AML-193 (cell line): ENCODE measurements at regions not wholly inside any gene's neighbourhood (a gene's known extent, or its start where the extent isn't known, plus 50 kb on each side); places are given as distances from the start of the nearest gene placed in this dataset.
"Not testable (repeated sequence)": the region's sequence is repeated elsewhere in the genome, so short reads cannot be mapped to it uniquely, and the experiment has no call there.

ENCODE experiments used
- DNase-seq, 2 experiments: peaks; one replicate each; lab custom pipeline; 2025; lab: John Stamatoyannopoulos, UW

GRCh38 chr4:33453916-33454315 is 2733.7 kb downstream of the PCDH7 start:
- no peak for DNase-seq

DNA sequence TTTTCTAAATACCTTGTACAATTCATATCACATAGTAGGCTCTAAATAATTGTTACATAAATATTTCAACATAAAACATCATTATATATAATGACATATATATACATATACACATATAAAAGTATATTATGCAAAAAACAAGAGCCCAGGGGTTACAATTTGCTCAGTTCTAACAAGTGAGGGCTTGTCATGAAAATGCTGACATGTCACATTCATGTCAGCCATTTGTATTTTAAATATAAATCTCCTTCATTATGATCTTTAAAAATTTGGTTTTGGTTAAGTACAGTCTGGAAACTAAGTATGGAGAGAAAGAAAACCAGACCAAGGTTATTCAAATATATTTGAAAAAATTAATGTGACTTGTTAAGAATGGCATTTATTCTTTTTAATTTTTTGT is 2745.4 kb downstream of the PCDH7 start:
- no peak for DNase-seq

DNA sequence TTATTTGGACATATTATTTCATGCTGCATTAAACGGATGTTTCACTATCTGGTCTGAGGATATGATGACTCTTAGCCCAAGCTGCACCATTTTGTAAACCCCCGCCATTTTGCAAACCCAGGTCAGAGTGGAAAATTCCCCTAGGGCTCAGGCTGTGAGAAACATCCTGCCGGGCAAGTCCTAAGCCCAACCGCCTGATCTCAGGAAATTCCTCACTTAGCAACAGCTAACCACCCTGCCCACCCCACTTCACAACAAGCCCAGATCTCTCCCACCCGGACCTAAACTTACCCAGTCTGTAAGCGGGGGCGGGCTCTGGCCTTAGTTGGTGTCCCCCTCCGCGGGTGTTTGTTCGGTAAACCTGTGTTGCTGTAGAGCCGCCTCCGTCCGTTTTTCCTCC is 2747.1 kb downstream of the PCDH7 start:
- no peak for DNase-seq

GRCh38 chr4:33470805-33471204 is 2750.6 kb downstream of the PCDH7 start:
- no peak for DNase-seq

DNA sequence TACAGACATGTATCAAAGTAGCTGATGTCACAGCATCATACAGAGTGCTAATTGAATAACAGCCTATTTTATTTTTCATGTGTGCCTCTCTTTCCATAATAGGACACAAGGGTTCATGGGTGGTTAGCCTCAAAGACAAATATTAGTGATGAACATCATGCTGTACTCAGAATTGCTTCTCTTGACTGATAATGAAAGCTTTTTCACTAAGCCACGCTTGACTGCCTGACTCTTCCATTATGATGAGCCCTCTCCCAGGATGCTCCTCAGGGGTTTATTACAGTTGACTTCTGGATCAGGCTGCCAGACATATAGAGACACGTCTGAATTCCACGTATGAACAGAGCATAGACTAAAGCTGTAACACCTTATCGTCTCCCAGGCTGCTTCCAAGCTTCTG is 2757.5 kb downstream of the PCDH7 start:
- no peak for DNase-seq

GRCh38 chr4:33482773-33483172 is 2761.5 kb downstream of the ARAP2 start:
- DNase-seq, result no peak

DNA sequence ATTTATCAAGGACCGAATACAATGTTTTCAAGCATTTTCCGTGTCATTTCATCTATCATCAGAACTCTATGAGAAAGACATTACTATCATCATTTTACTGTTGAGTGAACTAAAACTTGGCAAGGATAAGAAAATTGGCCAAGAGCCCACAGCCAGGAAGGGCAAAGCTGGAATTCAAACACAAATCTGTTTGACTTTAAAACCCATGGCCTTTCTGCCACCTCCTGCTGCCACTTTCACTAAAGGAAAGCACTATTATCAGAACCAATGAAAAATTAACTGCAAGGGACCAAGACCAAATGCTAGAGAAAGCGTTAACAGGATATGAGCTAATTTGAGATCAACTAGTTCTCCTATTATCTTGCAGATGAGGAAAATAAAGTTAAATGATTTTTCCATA is 2759.2 kb downstream of the ARAP2 start:
- no peak for DNase-seq

- no peak for DNase-seq
These were observed 2751.1 kb downstream of the ARAP2 start for GRCh38 chr4:33493231-33493630.

DNA sequence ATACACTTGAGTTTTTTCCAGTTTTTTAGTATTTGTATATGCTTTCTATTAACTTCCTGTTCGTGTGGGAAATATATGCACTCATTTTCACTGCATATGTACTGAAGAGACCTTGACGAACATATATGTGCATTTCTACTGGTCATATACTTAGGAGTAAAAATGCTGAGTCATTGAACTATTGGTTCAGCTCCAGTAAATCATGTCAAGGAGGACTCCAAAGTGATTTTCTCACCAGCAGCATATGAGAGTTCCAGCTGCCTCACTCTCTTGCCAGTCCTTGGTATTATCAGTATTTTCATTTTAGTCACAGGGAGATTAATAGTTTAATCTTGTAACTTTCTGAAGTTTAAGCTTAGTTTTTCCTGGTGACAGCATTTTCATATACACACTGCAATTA is 2750.2 kb downstream of the ARAP2 start:
- DNase-seq, result no peak

DNA sequence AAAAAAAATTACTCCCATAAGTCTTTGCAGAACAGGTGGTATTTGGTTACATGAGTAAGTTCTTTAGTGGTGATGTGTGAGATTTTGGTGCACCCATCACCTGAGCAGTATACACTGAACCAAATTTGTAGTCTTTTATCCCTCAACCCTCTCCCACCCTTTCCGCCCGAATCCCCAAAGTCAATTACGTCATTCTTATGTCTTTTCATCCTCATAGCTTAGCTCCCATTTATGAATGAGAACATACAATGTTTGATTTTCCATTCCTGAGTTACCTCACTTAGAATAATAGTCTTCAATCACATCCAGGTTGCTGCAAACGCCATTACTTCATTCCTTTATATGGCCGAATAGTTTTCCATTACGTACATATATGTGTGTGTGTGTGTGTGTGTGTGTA is 2742.7 kb downstream of the ARAP2 start:
- DNase-seq, result not testable (repeated sequence)

GRCh38 chr4:33512397-33512796 is 2731.9 kb downstream of the ARAP2 start:
- no peak for DNase-seq

DNA sequence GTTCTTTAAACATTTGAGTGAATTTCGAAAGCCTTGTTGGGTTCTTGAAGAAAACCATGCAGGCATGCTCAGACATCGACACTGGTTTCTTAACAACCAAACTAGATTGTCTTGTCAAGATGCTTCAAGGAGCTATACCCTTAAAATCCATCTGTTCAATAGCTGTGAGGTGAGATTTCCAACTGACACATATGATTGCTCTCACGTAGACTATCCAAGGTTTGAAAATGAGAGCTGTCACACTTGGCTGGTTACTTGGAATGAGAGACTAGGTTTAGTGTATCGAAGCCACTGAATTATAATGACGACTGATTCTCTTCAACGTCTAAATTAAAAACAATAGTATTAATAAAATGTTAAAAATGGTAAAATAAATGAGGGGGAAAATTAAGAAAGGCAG is 2725.5 kb downstream of the ARAP2 start:
- no peak for DNase-seq

GRCh38 chr4:33532821-33533220 is 2711.5 kb downstream of the ARAP2 start:
- no peak for DNase-seq

DNA sequence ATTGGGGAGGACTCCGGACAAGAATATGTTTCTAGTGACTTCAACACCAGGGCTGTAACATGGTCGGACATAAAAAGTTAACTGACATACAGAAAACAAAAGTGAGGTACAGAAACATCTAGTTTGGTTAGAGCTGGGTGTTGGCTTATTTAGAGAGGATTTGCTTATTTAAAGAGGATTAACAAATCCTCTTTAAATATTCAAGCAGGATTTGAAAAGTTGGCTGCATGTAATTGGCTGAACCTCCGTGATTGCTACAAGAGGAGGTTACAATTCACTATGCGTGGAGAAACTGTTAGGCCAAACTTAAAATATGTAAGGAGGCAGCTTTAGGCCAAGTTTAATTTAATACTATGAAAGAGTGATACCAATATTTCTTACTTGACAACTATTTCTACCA is 2707.4 kb downstream of the ARAP2 start:
- no peak for DNase-seq

DNA sequence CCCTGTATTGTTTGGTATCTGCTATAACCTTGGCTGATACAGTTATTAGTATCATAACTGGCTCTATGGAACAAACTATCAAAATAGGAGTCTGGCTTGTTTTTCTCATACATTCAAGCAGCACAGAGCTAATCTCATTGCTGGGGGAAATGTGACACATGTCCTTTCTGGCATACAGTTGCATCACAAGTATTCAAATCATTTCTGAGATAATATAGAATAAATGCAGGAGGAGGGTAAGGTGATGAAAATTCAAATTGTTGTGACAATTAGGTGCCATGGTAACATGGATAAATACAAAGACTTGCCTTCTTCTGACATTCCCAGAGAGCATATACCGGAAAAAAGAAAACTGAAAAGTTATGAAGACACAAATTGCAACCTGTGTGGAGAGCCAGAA is 2706.8 kb downstream of the ARAP2 start:
- no peak for DNase-seq

- DNase-seq, result peak; percentile 23 to 58
These were observed 2700.3 kb downstream of the ARAP2 start for GRCh38 chr4:33543941-33544450.

DNA sequence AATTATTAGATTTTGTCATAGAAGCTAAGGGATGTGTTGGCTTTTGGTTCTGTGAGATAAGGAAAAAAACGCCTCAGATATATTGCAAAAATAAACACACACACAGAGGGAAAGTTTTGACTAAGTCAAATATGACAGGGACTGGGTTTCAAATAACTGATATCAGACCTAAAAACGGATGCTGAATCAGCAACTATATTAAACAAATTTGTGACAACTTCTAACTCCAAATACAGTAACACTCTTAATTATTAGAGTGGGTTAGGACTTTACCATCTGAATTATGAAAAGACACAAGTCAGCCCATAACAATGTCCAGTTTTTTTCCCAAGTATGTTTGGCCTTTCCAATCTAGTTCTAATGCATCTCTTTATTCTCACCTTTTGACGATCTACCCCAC is 2693.1 kb downstream of the ARAP2 start:
- DNase-seq, result no peak

DNA sequence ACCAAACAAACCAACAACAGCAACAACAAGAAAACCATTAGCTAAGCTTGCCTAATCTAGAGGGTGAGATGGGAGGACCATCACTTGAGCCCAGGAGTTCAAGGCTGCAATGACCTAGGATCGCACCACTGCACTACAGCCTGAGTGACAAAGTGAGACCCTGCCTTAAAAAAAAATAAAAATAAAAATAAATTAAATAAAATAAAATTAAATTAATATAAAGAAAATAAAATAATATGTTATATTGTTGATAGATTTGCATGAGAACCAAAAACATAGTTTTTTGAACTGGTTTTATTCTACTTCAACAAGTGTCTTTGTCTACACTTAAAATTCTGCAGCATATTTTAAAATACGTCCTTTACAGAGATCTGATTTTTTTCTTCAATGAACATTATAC is 2683.1 kb downstream of the ARAP2 start:
- no peak for DNase-seq

- DNase-seq, result no peak
These were observed 2677.7 kb downstream of the ARAP2 start for GRCh38 chr4:33566649-33567048.

GRCh38 chr4:33577791-33578190 is 2666.5 kb downstream of the ARAP2 start:
- DNase-seq, result no peak

GRCh38 chr4:33579951-33580350 is 2664.4 kb downstream of the ARAP2 start:
- DNase-seq, result no peak

DNA sequence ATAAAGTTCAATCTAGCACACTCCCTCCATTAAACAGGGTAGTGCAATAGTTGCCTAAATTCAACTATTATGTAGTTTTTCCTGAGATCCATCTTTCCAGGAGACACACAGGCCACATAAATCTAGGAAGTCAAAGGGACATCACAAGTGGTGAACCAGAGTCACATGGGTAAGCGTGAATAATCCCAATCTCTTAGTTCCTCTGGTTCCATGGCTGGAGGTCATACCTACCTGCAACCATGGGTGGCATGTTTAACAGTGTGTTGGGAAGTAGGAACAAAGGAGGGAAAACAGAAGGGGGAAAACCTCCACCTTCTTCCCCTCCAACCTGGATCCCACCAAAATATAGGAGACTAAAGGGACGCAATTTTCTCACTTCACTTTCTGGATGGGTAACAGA is 2651.6 kb downstream of the ARAP2 start:
- DNase-seq, result no peak

DNA sequence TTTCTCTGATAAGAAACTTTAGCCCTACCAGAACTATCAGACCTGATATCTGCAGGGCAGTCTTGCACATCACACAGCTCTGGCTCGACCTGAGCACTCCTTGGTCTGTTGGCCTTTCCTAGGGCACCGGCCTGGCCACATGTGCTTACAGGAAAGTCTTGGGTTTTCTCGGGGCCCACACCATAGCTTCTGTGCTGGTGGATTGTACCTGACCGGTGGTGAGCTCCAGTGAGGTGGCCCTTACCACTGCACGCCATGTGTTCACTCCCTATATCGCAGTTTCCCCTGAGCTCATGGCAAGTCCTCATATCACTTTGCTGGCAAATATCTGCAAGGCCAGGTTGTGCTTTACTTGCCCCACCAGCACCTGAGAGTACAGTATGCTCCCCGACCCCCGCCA is 2637.4 kb downstream of the ARAP2 start:
- no peak for DNase-seq

DNA sequence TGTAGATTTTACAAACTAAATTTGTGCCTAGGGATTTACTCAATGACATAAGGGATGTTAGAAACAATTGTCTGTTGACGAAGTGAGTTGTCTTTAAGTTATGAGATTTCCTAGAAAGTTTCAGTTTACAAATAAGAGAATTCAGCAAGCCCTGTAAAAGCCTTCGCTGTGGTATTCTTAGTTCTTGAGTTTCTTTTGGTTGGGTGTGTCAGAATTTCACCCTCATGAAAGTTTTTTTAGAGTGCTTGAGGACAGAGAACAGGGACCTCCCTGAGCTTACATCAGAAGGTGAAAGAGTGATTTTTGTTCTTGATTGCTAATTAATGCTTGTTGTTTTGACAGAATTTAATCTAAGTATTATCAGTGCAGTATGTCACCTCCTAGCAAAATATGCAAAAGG is 2628.2 kb downstream of the ARAP2 start:
- no peak for DNase-seq

- DNase-seq, result no peak
These were observed 2618.6 kb downstream of the ARAP2 start for GRCh38 chr4:33625748-33626147.
